Endothelial cell of umbilical vein (primary cell): ENCODE measurements at regions not wholly inside any gene's neighbourhood (a gene's known extent, or its start where the extent isn't known, plus 50 kb on each side); places are given as distances from the start of the nearest gene placed in this dataset.

ENCODE experiments used
- BruUV-seq: library from RNA; stranded (reverse); fragments of 400-500 nt; replicated peaks from 2 replicates; lab custom pipeline; 2021; lab: Mats Ljungman, UMichigan
- CTCF ChIA-PET: fragments of 300-600, 350-600 bp; sonication (Branson Sonifier 250); formaldehyde crosslinking; loops from one replicate; lab custom pipeline; 2021; ENCODE audit warnings: antibody characterized with exemption, inconsistent platforms; lab: Charles Lee
- POLR2A ChIA-PET: fragments of 300-600, 350-600 bp; sonication (Branson Sonifier 250); formaldehyde crosslinking; loops from one replicate; lab custom pipeline; 2021; ENCODE audit warnings: antibody characterized with exemption, inconsistent platforms; lab: Charles Lee
- DNase-seq: peaks from one replicate; pipeline ENCODE4 v3.0.0-alpha.2; 2011; ENCODE audit warnings: low read depth, low spot score
- FAIRE-seq: peaks from 2 replicates; lab custom pipeline; 2011; peaks lifted over from hg19 to GRCh38; lab: Jason Lieb, UNC
- H2AFZ ChIP-seq: 2 replicates; pipeline ENCODE4 v1.6.0; 2012; ENCODE audit warnings: low read depth, low read length, control low read depth, inconsistent platforms
- H3K27ac ChIP-seq: 2 replicates; pipeline ENCODE4 v1.5.1; 2011; ENCODE audit warnings: low read depth, mild to moderate bottlenecking, control low read depth, low read length, moderate library complexity; ENCODE audit not compliant: insufficient read depth
- H3K27me3 ChIP-seq, 2 experiments: 2 replicates each; pipeline versions ENCODE4 v1.6.0 to v1.6.1; 2011; ENCODE audit warnings: low read length in 2 of 2, mixed read lengths in 1 of 2; ENCODE audit not compliant: control insufficient read depth in 2 of 2, insufficient read depth in 2 of 2
- H3K36me3 ChIP-seq, 2 experiments: 2 replicates in 1 of 2; 3 replicates in 1 of 2; pipeline ENCODE4 v1.5.1; 2011; ENCODE audit warnings: low read length in 2 of 2, mild to moderate bottlenecking in 1 of 2, moderate library complexity in 1 of 2; ENCODE audit not compliant: control insufficient read depth in 2 of 2, insufficient read depth in 2 of 2; ENCODE audit errors: extremely low read depth in 1 of 2
- H3K4me1 ChIP-seq: 3 replicates; pipeline ENCODE4 v1.5.1; 2011; ENCODE audit warnings: mild to moderate bottlenecking, low read length; ENCODE audit not compliant: control insufficient read depth, insufficient read depth; ENCODE audit errors: extremely low read depth
- H3K4me2 ChIP-seq: 2 replicates; pipeline ENCODE4 v1.6.1; 2011; ENCODE audit warnings: low read length, control low read depth, mixed read lengths; ENCODE audit not compliant: insufficient read depth
- H3K4me3 ChIP-seq, 3 experiments: fragments of 200-600 bp in 1 of 3; sonication (generic), shearing (Covaris generic) in 1 of 3; replicated peaks in 1 of 3; 2 replicates each; pipeline ENCODE4 v1.5.1; 2011 to 2016; ENCODE audit warnings: control low read depth in 3 of 3, low read length in 3 of 3, mild to moderate bottlenecking in 2 of 3, inconsistent platforms in 1 of 3, low read depth in 1 of 3, moderate library complexity in 1 of 3; ENCODE audit not compliant: insufficient read depth in 1 of 3
- H3K79me2 ChIP-seq: 2 replicates; pipeline ENCODE4 v1.6.0; 2012; ENCODE audit warnings: low read length, inconsistent platforms; ENCODE audit not compliant: control insufficient read depth, insufficient read depth
- H3K9ac ChIP-seq: replicated peaks from 2 replicates; pipeline ENCODE3; 2011; ENCODE audit warnings: low read length, control low read depth; ENCODE audit not compliant: insufficient read depth; ENCODE audit errors: extremely low read depth
- H3K9me1 ChIP-seq: replicated peaks from 3 replicates; pipeline ENCODE4 v1.6.0; 2011; ENCODE audit warnings: mild to moderate bottlenecking, low read length; ENCODE audit not compliant: control insufficient read depth, insufficient read depth; ENCODE audit errors: extremely low read depth
- H3K9me3 ChIP-seq: replicated peaks from 2 replicates; pipeline ENCODE4 v1.5.1; 2012; ENCODE audit warnings: low read length, inconsistent platforms; ENCODE audit not compliant: control insufficient read depth, insufficient read depth
- H4K20me1 ChIP-seq: replicated peaks from 2 replicates; pipeline ENCODE3; 2011; ENCODE audit warnings: mild to moderate bottlenecking, low read length; ENCODE audit not compliant: control insufficient read depth, insufficient read depth; ENCODE audit errors: extremely low read depth
- EZH2 ChIP-seq: IDR thresholded peaks from 2 replicates; pipeline ENCODE4 v1.6.1; 2012; ENCODE audit warnings: borderline replicate concordance, low read depth, mild to moderate bottlenecking, moderate library complexity, low read length, inconsistent platforms; ENCODE audit not compliant: severe bottlenecking
- FOS ChIP-seq: IDR thresholded peaks from 2 replicates; pipeline ENCODE4 v1.6.1; 2011; ENCODE audit warnings: mild to moderate bottlenecking, low read length, moderate library complexity, borderline replicate concordance; ENCODE audit not compliant: insufficient read depth
- GATA2 ChIP-seq: IDR thresholded peaks from 2 replicates; pipeline ENCODE4 v1.7.0; 2011; ENCODE audit warnings: low read depth, mild to moderate bottlenecking, moderate library complexity, mixed read lengths, low read length; ENCODE audit not compliant: insufficient read length, insufficient read depth
- JUN ChIP-seq: IDR thresholded peaks from 2 replicates; pipeline ENCODE4 v1.6.1; 2011; ENCODE audit warnings: borderline replicate concordance, low read depth; ENCODE audit not compliant: insufficient read length, insufficient read depth
- MAX ChIP-seq: IDR thresholded peaks from 2 replicates; pipeline ENCODE4 v1.6.1; 2011; ENCODE audit not compliant: insufficient read depth, insufficient read length
- MYC ChIP-seq: IDR thresholded peaks from one replicate; pipeline ENCODE4 v1.6.1; 2011; ENCODE audit warnings: mild to moderate bottlenecking, low read depth, low read length
- POLR2A ChIP-seq: IDR thresholded peaks from 2 replicates; pipeline ENCODE4 v1.6.1; 2012; ENCODE audit warnings: low read depth, mild to moderate bottlenecking, control low read depth, low read length
- POLR2AphosphoS5 ChIP-seq: IDR thresholded peaks from 2 replicates; pipeline ENCODE4 v1.6.1; 2012; ENCODE audit warnings: low read depth, mild to moderate bottlenecking, control low read depth, low read length, moderate library complexity; ENCODE audit not compliant: insufficient read depth
- dilution Hi-C: fragments of 300-500 bp; cut with MboI; formaldehyde crosslinking; loops from one replicate; pipeline ENCODE4 v1.15.0; 2019; ENCODE audit warnings: low sequenced_read_pairs; ENCODE audit not compliant: extremely low pct_ligation_motif_present
- intact Hi-C: fragments of 100-400 bp; cut with micrococcal nuclease; formaldehyde crosslinking; loops from one replicate; pipeline ENCODE4 v1.10.0; 2022
- TF ChIP-seq, protein P1 (sequence below), 2 donors: IDR thresholded peaks; 1 replicate in 1 of 2; 2 replicates in 1 of 2; pipeline ENCODE4 v1.5.1; 2011; ENCODE audit warnings: low read length in 2 of 2, mild to moderate bottlenecking in 2 of 2, moderate library complexity in 2 of 2, control low read depth in 1 of 2, inconsistent platforms in 1 of 2, low read depth in 1 of 2; ENCODE audit not compliant: insufficient read depth in 1 of 2; ENCODE audit errors: extremely low read depth in 1 of 2

DNA sequence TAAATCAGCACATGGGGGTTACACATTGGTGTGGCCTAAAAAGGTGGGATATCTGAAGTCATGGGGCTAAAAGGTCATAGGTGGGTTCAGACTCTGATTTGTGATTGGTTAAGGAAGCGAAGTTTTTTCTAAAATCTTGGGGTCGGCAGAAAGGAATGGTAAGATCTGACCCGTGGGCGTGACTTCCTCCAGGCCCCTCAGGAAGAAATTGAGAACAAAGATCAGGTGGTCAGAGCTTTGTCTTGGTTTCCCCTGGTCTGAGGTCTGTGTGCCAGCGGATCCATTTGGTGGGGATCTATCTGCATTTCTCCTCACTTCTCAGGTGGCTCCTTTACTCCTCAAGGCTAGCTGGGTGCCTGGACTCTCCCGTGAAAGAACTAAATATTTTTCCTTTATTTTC lies 302.8 kb downstream of the ABCC12 start:
- Histone ChIP-seq H3K9ac (no peak overlapping the region), H4K20me1 (no peaks in the 10 kb centered on the region), H3K79me2 (no peaks in the 10 kb centered on the region), H3K4me2 (no peak overlapping the region), H3K27ac (no peak overlapping the region), H3K9me3 (no peaks in the 10 kb centered on the region), H3K4me1 (no peaks in the 10 kb centered on the region), H3K27me3 (no peaks in the 10 kb centered on the region), H3K9me1 (no peaks in the 10 kb centered on the region), H2AFZ (no peak overlapping the region), H3K4me3 (no peak overlapping the region), H3K36me3 (no peaks in the 10 kb centered on the region)
- no peak for DNase-seq
- dilution Hi-C loops (no loop called here), intact Hi-C loops (no loop called here)
- CTCF ChIA-PET = no interaction called here
- no peak for FAIRE-seq
- no TSS peak for BruUV-seq
- POLR2A ChIA-PET = no interaction called here
- no peak for TF ChIP-seq MYC
- no peak for TF ChIP-seq GATA2
- no peak for TF ChIP-seq POLR2A
- TF ChIP-seq FOS = no peak

- no TSS peak for BruUV-seq
- H3K4me2 ChIP-seq = no peak overlapping the region
- ChIA-PET CTCF (no interaction called here), POLR2A (no interaction called here)
- no peak overlapping the region for H3K4me3 ChIP-seq
- H3K27ac ChIP-seq = no peak overlapping the region
- no peaks in the 10 kb centered on the region for H3K9me1 ChIP-seq
- H4K20me1 ChIP-seq = no peaks in the 10 kb centered on the region
- no peaks in the 10 kb centered on the region for H3K79me2 ChIP-seq
- H3K4me1 ChIP-seq = no peaks in the 10 kb centered on the region
- H3K9ac ChIP-seq = no peak overlapping the region
- no peaks in the 10 kb centered on the region for H3K36me3 ChIP-seq
- no peak for DNase-seq
- dilution Hi-C loops = no loop called here
- no peaks in the 10 kb centered on the region for H3K9me3 ChIP-seq
- no peak overlapping the region for H2AFZ ChIP-seq
- intact Hi-C loops = no loop called here
- H3K27me3 ChIP-seq = no peaks in the 10 kb centered on the region
- TF ChIP-seq JUN (no peak), EZH2 (no peak), POLR2A (no peak), MYC (no peak), POLR2AphosphoS5 (no peak), MAX (no peak), GATA2 (no peak), FOS (no peak)
- TF ChIP-seq, protein P1, sequence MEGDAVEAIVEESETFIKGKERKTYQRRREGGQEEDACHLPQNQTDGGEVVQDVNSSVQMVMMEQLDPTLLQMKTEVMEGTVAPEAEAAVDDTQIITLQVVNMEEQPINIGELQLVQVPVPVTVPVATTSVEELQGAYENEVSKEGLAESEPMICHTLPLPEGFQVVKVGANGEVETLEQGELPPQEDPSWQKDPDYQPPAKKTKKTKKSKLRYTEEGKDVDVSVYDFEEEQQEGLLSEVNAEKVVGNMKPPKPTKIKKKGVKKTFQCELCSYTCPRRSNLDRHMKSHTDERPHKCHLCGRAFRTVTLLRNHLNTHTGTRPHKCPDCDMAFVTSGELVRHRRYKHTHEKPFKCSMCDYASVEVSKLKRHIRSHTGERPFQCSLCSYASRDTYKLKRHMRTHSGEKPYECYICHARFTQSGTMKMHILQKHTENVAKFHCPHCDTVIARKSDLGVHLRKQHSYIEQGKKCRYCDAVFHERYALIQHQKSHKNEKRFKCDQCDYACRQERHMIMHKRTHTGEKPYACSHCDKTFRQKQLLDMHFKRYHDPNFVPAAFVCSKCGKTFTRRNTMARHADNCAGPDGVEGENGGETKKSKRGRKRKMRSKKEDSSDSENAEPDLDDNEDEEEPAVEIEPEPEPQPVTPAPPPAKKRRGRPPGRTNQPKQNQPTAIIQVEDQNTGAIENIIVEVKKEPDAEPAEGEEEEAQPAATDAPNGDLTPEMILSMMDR (IDR thresholded peaks at IDR 0.05; ENCODE audit: extremely low read depth in 1 of 2, insufficient read depth in 1 of 2, low read depth in 1 of 2, low read length in 2 of 2) = no peak
- FAIRE-seq = no peak
These were observed 304.6 kb downstream of the ABCC12 start for GRCh38 chr16:47851146-47851545.
